Trophoblast cell (in vitro differentiated cells and primary cell): ENCODE measurements at regions not wholly inside any gene's neighbourhood (a gene's known extent, or its start where the extent isn't known, plus 50 kb on each side); places are given as distances from the start of the nearest gene placed in this dataset.

Source experiments
- DNase-seq, 2 donors: peaks; one replicate each; pipeline ENCODE4 v3.0.0-alpha.2; 2016
- H2AFZ ChIP-seq: 2 replicates; pipeline ENCODE4 v1.6.1; 2013; ENCODE audit warnings: low read length, moderate library complexity, mild to moderate bottlenecking; ENCODE audit not compliant: insufficient read depth, poor library complexity
- H2AK5ac ChIP-seq: 2 replicates; pipeline ENCODE4 v1.6.1; 2013; ENCODE audit warnings: mild to moderate bottlenecking, low read length
- H2BK120ac ChIP-seq: 2 replicates; pipeline ENCODE4 v1.6.1; 2013; ENCODE audit warnings: low read length, mild to moderate bottlenecking, moderate library complexity; ENCODE audit not compliant: insufficient read depth, poor library complexity
- H2BK12ac ChIP-seq: 2 replicates; pipeline ENCODE4 v1.6.1; 2013; ENCODE audit warnings: mild to moderate bottlenecking, low read length, moderate library complexity
- H2BK5ac ChIP-seq: 2 replicates; pipeline ENCODE4 v1.6.1; 2013; ENCODE audit warnings: low read length, low read depth, moderate library complexity, mild to moderate bottlenecking; ENCODE audit not compliant: poor library complexity
- H3K14ac ChIP-seq: 2 replicates; pipeline ENCODE4 v1.6.1; 2013; ENCODE audit warnings: mild to moderate bottlenecking, low read length
- H3K18ac ChIP-seq: 2 replicates; pipeline ENCODE4 v1.6.1; 2013; ENCODE audit warnings: mild to moderate bottlenecking, low read length
- H3K23ac ChIP-seq: 2 replicates; pipeline ENCODE4 v1.6.1; 2013; ENCODE audit warnings: low read length
- H3K27ac ChIP-seq: 2 replicates; pipeline ENCODE4 v1.5.1; 2013; ENCODE audit warnings: low read depth, mild to moderate bottlenecking, inconsistent platforms, low read length, moderate library complexity
- H3K27me3 ChIP-seq: 2 replicates; pipeline ENCODE4 v1.6.1; 2013; ENCODE audit warnings: inconsistent platforms, mild to moderate bottlenecking, low read length, moderate library complexity; ENCODE audit not compliant: insufficient read depth
- H3K36me3 ChIP-seq, 2 experiments: 1 replicate in 1 of 2; 2 replicates in 1 of 2; pipeline ENCODE4 v1.6.1; 2013; ENCODE audit warnings: low read length in 2 of 2, mild to moderate bottlenecking in 2 of 2, moderate library complexity in 1 of 2; ENCODE audit not compliant: insufficient read depth in 2 of 2, control insufficient read depth in 1 of 2
- H3K4ac ChIP-seq: 2 replicates; pipeline ENCODE4 v1.6.1; 2013; ENCODE audit warnings: low read depth, mild to moderate bottlenecking, low read length, moderate library complexity
- H3K4me1 ChIP-seq, 2 experiments: 1 replicate in 1 of 2; 2 replicates in 1 of 2; pipeline ENCODE4 v1.6.1; 2013; ENCODE audit warnings: low read length in 2 of 2, mild to moderate bottlenecking in 2 of 2, moderate library complexity in 1 of 2; ENCODE audit not compliant: insufficient read depth in 2 of 2, control insufficient read depth in 1 of 2
- H3K4me2 ChIP-seq: 2 replicates; pipeline ENCODE4 v1.6.1; 2013; ENCODE audit warnings: inconsistent platforms, mild to moderate bottlenecking, low read length, moderate library complexity
- H3K4me3 ChIP-seq: 2 replicates; pipeline ENCODE4 v1.5.1; 2013; ENCODE audit warnings: mild to moderate bottlenecking, low read depth, low read length, inconsistent platforms
- H3K79me1 ChIP-seq: one replicate; pipeline ENCODE4 v1.6.1; 2013; ENCODE audit warnings: low read length
- H3K79me2 ChIP-seq: 2 replicates; pipeline ENCODE4 v1.6.1; 2013; ENCODE audit warnings: low read length, mild to moderate bottlenecking; ENCODE audit not compliant: control insufficient read depth, insufficient read depth, poor library complexity
- H3K9ac ChIP-seq: 2 replicates; pipeline ENCODE4 v1.6.1; 2013; ENCODE audit warnings: mild to moderate bottlenecking, low read length
- H3K9me3 ChIP-seq: 2 replicates; pipeline ENCODE4 v1.6.1; 2013; ENCODE audit warnings: low read depth, mild to moderate bottlenecking, control low read depth, inconsistent platforms, low read length; ENCODE audit not compliant: insufficient read depth
- H4K12ac ChIP-seq: 2 replicates; pipeline ENCODE4 v1.6.1; 2013; ENCODE audit warnings: low read depth, mild to moderate bottlenecking, low read length, moderate library complexity
- H4K8ac ChIP-seq: 2 replicates; pipeline ENCODE4 v1.6.1; 2013; ENCODE audit warnings: low read depth, mild to moderate bottlenecking, low read length, moderate library complexity
- H4K91ac ChIP-seq: one replicate; pipeline ENCODE4 v1.6.1; 2013; ENCODE audit warnings: low read depth, mild to moderate bottlenecking, low read length, moderate library complexity
- WGBS: extraction: QIAGEN DNeasy Blood & Tissue Kit; methylation state at CpG from one replicate; pipeline ENCODE4 v1.1.7; 2013; ENCODE audit warnings: missing lambda C conversion rate; ENCODE audit not compliant: insufficient read length, insufficient coverage; ENCODE audit errors: extremely low coverage; 5-methylcytosine and 5-hydroxymethylcytosine counted together

GRCh38 chr7:123275036-123275753 is 75.4 kb upstream of the SLC13A1 start:
- Histone ChIP-seq H2AK5ac (no peak overlapping the region), H3K79me2 (no peaks in the 10 kb centered on the region), H2BK12ac (no peak overlapping the region), H3K4ac (no peak overlapping the region), H2AFZ (no peak overlapping the region), H4K12ac (no peak overlapping the region), H3K9me3 (no peaks in the 10 kb centered on the region), H3K27ac (no peak overlapping the region), H3K79me1 (no peaks in the 10 kb centered on the region), H3K18ac (no peak overlapping the region), H3K14ac (no peak overlapping the region), H2BK120ac (no peak overlapping the region), H3K4me2 (no peak overlapping the region), H3K4me1 (peaks cover 0 to 5% of the 10 kb centered on the region in 2 experiments), H2BK5ac (no peak overlapping the region), H4K91ac (no peak overlapping the region), H3K23ac (no peak overlapping the region), H3K9ac (no peak overlapping the region), H3K27me3 (no peaks in the 10 kb centered on the region), H4K8ac (no peak overlapping the region), H3K36me3 (no peaks in the 10 kb centered on the region), H3K4me3 (no peak overlapping the region)
- DNase-seq, result no peak
- no CpG with 5 or more reads among the region's 2 CpGs for WGBS

GRCh38 chr7:123273185-123273584 is 73.4 kb upstream of the SLC13A1 start:
- H3K4me1 ChIP-seq, result peaks cover 0 to 5% of the 10 kb centered on the region in 2 experiments
- no peak overlapping the region for H2AK5ac ChIP-seq
- no peak overlapping the region for H3K4ac ChIP-seq
- no peaks in the 10 kb centered on the region for H3K9me3 ChIP-seq
- no peak overlapping the region for H4K12ac ChIP-seq
- no peak overlapping the region for H2AFZ ChIP-seq
- H3K9ac ChIP-seq, result no peak overlapping the region
- no peak overlapping the region for H3K27ac ChIP-seq
- no peak overlapping the region for H2BK12ac ChIP-seq
- H3K4me3 ChIP-seq, result no peak overlapping the region
- WGBS, result no CpG with 5 or more reads among the region's 4 CpGs
- H3K14ac ChIP-seq, result no peak overlapping the region
- no peak for DNase-seq
- H4K8ac ChIP-seq, result no peak overlapping the region
- no peaks in the 10 kb centered on the region for H3K79me1 ChIP-seq
- no peak overlapping the region for H4K91ac ChIP-seq
- H2BK120ac ChIP-seq, result no peak overlapping the region
- H3K23ac ChIP-seq, result no peak overlapping the region
- H3K4me2 ChIP-seq, result no peak overlapping the region
- H3K36me3 ChIP-seq, result no peaks in the 10 kb centered on the region
- H3K18ac ChIP-seq, result no peak overlapping the region
- H3K79me2 ChIP-seq, result no peaks in the 10 kb centered on the region
- no peaks in the 10 kb centered on the region for H3K27me3 ChIP-seq
- H2BK5ac ChIP-seq, result no peak overlapping the region

GRCh38 chr7:123271856-123272255 is 72.1 kb upstream of the SLC13A1 start:
- H4K91ac ChIP-seq, result no peak overlapping the region
- H3K79me2 ChIP-seq, result no peaks in the 10 kb centered on the region
- H3K79me1 ChIP-seq, result no peaks in the 10 kb centered on the region
- no peak overlapping the region for H3K9ac ChIP-seq
- no peak overlapping the region for H3K4ac ChIP-seq
- H3K4me1 ChIP-seq, result peaks cover 0 to 5% of the 10 kb centered on the region in 2 experiments
- H3K18ac ChIP-seq, result no peak overlapping the region
- H3K23ac ChIP-seq, result no peak overlapping the region
- H3K9me3 ChIP-seq, result no peaks in the 10 kb centered on the region
- H3K36me3 ChIP-seq, result no peaks in the 10 kb centered on the region
- H3K4me3 ChIP-seq, result no peak overlapping the region
- WGBS, result no CpG with 5 or more reads among the region's 2 CpGs
- H3K27me3 ChIP-seq, result no peaks in the 10 kb centered on the region
- peak overlapping the region; percentile 43 for H3K27ac ChIP-seq
- no peak overlapping the region for H3K14ac ChIP-seq
- H3K4me2 ChIP-seq, result no peak overlapping the region
- no peak overlapping the region for H4K8ac ChIP-seq
- no peak overlapping the region for H2BK120ac ChIP-seq
- peak in 1 of 2 donors; percentile 16 for DNase-seq
- no peak overlapping the region for H2AK5ac ChIP-seq
- no peak overlapping the region for H2AFZ ChIP-seq
- H2BK5ac ChIP-seq, result no peak overlapping the region
- H2BK12ac ChIP-seq, result no peak overlapping the region
- H4K12ac ChIP-seq, result no peak overlapping the region

- no peak overlapping the region for H3K4me2 ChIP-seq
- H3K9ac ChIP-seq, result no peak overlapping the region
- H3K4me1 ChIP-seq, result peaks cover 0 to 5% of the 10 kb centered on the region in 2 experiments
- no peak overlapping the region for H4K8ac ChIP-seq
- no peak overlapping the region for H4K12ac ChIP-seq
- H3K23ac ChIP-seq, result no peak overlapping the region
- H3K18ac ChIP-seq, result no peak overlapping the region
- peak in 1 of 2 donors; percentile 38 for DNase-seq
- no peaks in the 10 kb centered on the region for H3K79me1 ChIP-seq
- no peaks in the 10 kb centered on the region for H3K36me3 ChIP-seq
- no peaks in the 10 kb centered on the region for H3K27me3 ChIP-seq
- H2AFZ ChIP-seq, result no peak overlapping the region
- H2BK120ac ChIP-seq, result no peak overlapping the region
- no peak overlapping the region for H4K91ac ChIP-seq
- H2BK5ac ChIP-seq, result no peak overlapping the region
- no peak overlapping the region for H2AK5ac ChIP-seq
- H3K4me3 ChIP-seq, result no peak overlapping the region
- WGBS, result no CpG with 5 or more reads among the region's 3 CpGs
- no peak overlapping the region for H3K14ac ChIP-seq
- H3K79me2 ChIP-seq, result no peaks in the 10 kb centered on the region
- H3K4ac ChIP-seq, result no peak overlapping the region
- peak overlapping the region; percentile 54 for H3K27ac ChIP-seq
- no peak overlapping the region for H2BK12ac ChIP-seq
- H3K9me3 ChIP-seq, result no peaks in the 10 kb centered on the region
Observed at GRCh38 chr7:123271231-123271630, 71.5 kb upstream of the SLC13A1 start.
